ENCODE measurements at regions not wholly inside any gene's neighbourhood (a gene's known extent, or its start where the extent isn't known, plus 50 kb on each side); places are given as distances from the start of the nearest gene placed in this dataset.
"Not testable (repeated sequence)": the region's sequence is repeated elsewhere in the genome, so short reads cannot be mapped to it uniquely, and the experiment has no call there.

GRCh38 chr6:11459079-11459610, 78.4 kb upstream of the TMEM170B start:
- DNase-seq (ENCODE audit: missing footprints) (no peak), ATAC-seq (no peak)
- intact Hi-C loops (cut with DNase I), result no loop called here

DNA sequence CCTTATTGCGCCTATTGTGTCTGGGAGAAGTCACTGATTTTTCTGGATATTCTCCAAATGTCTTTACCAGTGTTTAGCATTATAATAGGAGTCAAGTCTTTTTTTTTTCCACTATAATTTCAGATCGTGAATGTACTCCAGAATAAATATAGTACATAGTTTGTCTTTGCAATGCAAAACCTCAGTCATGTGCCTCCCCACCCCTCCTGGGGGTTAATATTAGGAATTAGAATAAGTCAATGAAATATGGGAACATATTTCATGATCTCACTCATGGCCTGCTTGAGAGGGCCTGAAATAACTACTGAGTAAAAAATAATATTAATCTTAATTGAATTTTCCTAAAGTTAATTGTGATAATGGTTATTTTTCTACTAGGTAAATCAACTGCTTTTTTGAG, 79.0 kb upstream of the TMEM170B start:
- no peak for DNase-seq (ENCODE audit: missing footprints)
- intact Hi-C loops (cut with DNase I), result no loop called here
- no peak for ATAC-seq

DNA sequence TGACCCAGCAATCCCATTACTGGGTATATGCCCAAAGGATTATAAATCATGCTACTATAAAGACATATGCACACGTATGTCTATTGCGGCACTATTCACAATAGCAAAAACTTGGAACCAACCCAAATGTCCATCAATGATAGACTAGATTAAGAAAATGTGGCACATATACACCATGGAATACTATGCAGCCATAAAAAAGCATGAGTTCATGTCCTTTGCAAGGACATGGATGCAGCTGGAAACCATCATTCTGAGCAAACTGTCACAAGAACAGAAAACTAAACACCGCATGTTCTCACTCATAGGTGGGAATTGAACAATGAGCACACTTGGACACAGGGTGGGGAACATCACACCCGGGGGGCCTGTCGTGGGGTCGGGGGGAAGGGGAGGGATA, 80.1 kb upstream of the TMEM170B start:
- ATAC-seq; intact Hi-C loops (cut with DNase I); DNase-seq (ENCODE audit: missing footprints): not testable (repeated sequence)

GRCh38 chr6:11452106-11452505, 85.4 kb upstream of the TMEM170B start:
- intact Hi-C loops (cut with DNase I); DNase-seq (ENCODE audit: missing footprints); ATAC-seq: not testable (repeated sequence)

- ATAC-seq (no peak), DNase-seq (ENCODE audit: missing footprints) (no peak)
- intact Hi-C loops (cut with DNase I), result no loop called here
These were observed 87.5 kb upstream of the TMEM170B start for GRCh38 chr6:11450037-11450436.

DNA sequence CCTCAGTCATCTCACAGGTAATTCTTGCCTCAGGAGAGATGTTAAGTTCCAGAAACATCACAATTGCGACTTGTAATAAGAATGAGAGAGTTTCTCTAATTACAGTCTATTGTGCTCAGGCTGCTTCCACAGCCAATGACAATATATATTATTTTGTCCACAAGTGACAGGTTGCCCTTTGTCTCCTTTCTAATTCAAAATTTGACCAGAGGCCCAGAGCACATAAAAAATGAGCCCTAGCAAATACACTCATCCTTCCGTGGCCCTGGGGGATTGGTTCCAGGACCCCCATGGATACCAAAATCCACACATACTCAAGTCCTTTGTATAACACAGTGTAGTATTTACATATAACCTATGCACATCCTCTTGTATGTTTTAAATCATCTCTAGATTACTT, 88.1 kb upstream of the TMEM170B start:
- ATAC-seq (no peak), DNase-seq (ENCODE audit: missing footprints) (no peak)
- intact Hi-C loops (cut with DNase I), result no loop called here

GRCh38 chr6:11448038-11448437, 89.5 kb upstream of the TMEM170B start:
- DNase-seq (ENCODE audit: missing footprints) (no peak), ATAC-seq (no peak)
- intact Hi-C loops (cut with DNase I), result no loop called here

DNA sequence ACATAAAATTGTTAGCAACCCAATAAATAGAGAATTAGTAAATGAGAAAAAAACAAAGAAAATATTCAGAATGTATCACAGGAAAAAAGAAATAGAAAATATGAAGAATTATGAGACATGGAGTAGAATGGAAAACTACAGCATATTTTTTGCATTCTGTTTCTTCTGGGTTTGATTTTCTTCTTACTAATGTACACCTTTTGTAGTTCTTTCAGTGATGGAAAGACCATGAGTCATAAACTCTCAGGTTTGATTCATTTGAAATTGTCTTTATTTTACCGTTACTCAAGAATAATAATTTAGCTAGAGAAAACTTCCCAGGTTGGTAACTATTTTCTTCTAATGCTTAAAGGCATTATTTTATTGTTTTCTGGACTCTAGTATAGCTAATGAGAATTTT, 90.3 kb upstream of the TMEM170B start:
- intact Hi-C loops (cut with DNase I), result no loop called here
- ATAC-seq (no peak), DNase-seq (ENCODE audit: missing footprints) (no peak)

DNA sequence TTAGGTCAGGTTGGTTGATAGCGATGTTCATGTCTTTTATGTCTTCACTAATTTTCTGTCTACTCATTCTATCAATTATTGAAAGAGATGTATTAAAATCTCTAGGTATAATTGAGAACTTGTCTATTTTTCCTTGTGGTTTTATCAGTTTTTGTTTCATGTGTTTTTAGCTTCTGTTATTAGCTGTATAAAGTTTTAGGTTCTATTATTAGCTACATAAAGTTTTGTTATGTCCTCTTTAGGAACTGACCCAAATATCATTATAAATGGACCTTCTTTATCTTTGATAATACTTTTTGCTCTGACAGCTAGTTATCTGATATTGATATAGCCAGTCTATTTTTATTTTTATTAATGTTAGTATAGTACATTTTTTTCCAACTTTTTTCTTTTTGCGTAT, 92.4 kb upstream of the TMEM170B start:
- ATAC-seq (no peak), DNase-seq (ENCODE audit: missing footprints) (no peak)
- intact Hi-C loops (cut with DNase I), result no loop called here

GRCh38 chr6:11443125-11443524, 94.4 kb upstream of the TMEM170B start:
- ATAC-seq; intact Hi-C loops (cut with DNase I): not testable (repeated sequence)

GRCh38 chr6:11442495-11442894, 95.1 kb upstream of the TMEM170B start:
- intact Hi-C loops (cut with DNase I), result no loop called here
- ATAC-seq (no peak), DNase-seq (ENCODE audit: missing footprints) (no peak)

More at GRCh38 chr6:11443125-11443524, 94.4 kb upstream of the TMEM170B start:
- DNase-seq (ENCODE audit: missing footprints), result not testable (repeated sequence)

DNA sequence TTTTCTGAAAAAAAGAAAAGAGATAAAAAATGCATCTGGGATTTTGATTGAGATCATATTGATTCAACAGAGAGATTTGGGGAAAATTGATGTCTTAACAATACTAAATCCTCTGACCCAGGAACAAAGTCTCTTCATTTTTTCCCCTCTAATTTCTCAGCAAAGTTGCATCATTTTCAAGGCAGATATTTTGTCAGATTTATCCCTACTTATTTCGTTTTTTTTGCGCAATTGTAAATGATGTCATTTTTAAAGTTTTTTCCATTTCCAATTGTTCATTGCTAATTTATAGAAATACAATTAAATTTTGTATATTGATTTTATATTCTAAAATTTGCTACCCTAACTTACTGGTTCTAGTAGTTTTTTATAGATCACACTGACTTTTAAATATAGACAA, 97.7 kb upstream of the TMEM170B start:
- no peak for ATAC-seq
- DNase-seq (ENCODE audit: missing footprints), result no peak
- intact Hi-C loops (cut with DNase I), result no loop called here

GRCh38 chr6:11439017-11439420, 98.5 kb upstream of the TMEM170B start:
- intact Hi-C loops (cut with DNase I), result no loop called here
- ATAC-seq (no peak), DNase-seq (ENCODE audit: missing footprints) (no peak)

DNA sequence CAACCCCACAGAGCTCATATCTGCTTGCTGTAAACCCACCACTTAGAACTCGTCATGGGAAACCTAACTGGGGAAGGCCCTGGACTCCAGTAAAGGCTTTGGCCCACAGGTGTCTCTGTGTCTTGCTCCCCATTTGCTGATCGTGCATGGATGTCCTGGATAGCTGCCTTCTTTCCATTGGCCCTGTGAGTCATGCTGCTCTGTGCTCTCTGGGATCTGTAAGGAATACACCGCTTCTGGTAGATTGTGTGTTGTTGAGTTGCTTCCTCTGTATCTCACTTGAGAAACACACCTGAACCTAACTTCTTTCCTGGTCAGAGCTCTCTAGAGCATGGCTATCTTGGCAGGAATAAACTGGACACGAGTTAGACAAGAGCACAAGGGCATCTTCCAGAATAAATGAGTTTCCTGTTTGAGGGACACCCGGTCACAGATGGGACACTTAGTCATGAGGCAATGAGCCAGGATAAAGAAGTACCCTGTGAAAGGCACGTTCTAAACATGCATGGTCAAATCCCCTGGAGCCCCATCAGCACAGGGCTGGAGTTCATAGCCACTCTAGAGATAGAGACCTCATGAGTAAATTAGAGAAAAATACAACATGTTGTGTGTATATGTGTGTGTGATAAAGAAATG, 99.6 kb upstream of the TMEM170B start:
- no peak for ATAC-seq
- intact Hi-C loops (cut with DNase I), result no loop called here
- DNase-seq (ENCODE audit: missing footprints), result no peak

DNA sequence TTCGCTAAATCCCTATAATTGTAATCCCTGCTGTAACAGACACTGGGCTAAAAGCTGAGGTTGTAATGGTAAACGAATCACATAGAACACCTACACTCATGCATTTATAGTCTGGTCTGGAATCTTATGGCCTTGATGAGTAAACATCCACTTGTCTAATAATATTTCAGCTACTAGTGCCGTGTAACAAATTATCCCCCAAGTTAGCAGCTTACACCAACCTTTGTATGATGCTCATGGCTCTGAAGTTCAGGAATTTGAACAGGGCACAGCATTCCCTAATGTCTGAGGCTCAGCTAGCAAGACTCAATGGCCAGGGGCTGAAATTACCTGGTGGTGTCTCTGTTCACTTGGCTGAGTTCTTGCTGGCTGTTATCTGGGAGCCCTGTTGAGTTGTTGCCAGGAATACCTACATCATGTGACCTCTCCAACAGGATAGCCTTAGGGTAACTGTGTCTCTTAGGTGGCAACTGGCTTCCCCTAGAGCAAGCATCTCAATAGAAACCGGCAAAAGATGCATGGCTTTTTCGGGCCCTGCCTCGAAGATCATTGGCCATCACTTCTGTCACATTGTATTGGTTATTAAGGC, 100.9 kb upstream of the TMEM170B start:
- ATAC-seq (no peak), DNase-seq (ENCODE audit: missing footprints) (no peak)
- intact Hi-C loops (cut with DNase I), result no loop called here

- DNase-seq (ENCODE audit: missing footprints) (no peak), ATAC-seq (peak; percentile 31)
- intact Hi-C loops (cut with DNase I), result no loop called here
These were observed 102.8 kb upstream of the TMEM170B start for GRCh38 chr6:11434565-11435326.

- intact Hi-C loops (cut with DNase I), result no loop called here
- no peak for DNase-seq (ENCODE audit: missing footprints)
- ATAC-seq, result no peak
These were observed 103.7 kb upstream of the TMEM170B start for GRCh38 chr6:11433860-11434259.

- DNase-seq (ENCODE audit: missing footprints), result no peak
- ATAC-seq, result no peak
- intact Hi-C loops (cut with DNase I), result no loop called here
These were observed 104.7 kb upstream of the TMEM170B start for GRCh38 chr6:11432713-11433450.

GRCh38 chr6:11432091-11432490, 105.5 kb upstream of the TMEM170B start:
- DNase-seq (ENCODE audit: missing footprints) (no peak), ATAC-seq (no peak)
- intact Hi-C loops (cut with DNase I), result no loop called here
